ENCODE measurements at regions not wholly inside any gene's neighbourhood (a gene's known extent, or its start where the extent isn't known, plus 50 kb on each side); places are given as distances from the start of the nearest gene placed in this dataset.
"Not testable (repeated sequence)": the region's sequence is repeated elsewhere in the genome, so short reads cannot be mapped to it uniquely, and the experiment has no call there.

GRCh38 chr2:91574255-91574654, 2882.8 kb downstream of the RPIA start:
- DNase-seq, result not testable (repeated sequence)

- not testable (repeated sequence) for DNase-seq
Observed at GRCh38 chr2:91575701-91576100, 2884.2 kb downstream of the RPIA start.

GRCh38 chr2:91577406-91577805, 2885.9 kb downstream of the RPIA start:
- DNase-seq, result not testable (repeated sequence)

GRCh38 chr2:91578678-91579077, 2887.2 kb downstream of the RPIA start:
- DNase-seq, result not testable (repeated sequence)

- DNase-seq, result not testable (repeated sequence)
Observed at GRCh38 chr2:91579555-91579954, 2888.1 kb downstream of the RPIA start.

- not testable (repeated sequence) for DNase-seq
Observed at GRCh38 chr2:91580043-91580442, 2888.6 kb downstream of the RPIA start.

GRCh38 chr2:91587098-91587497, 2895.6 kb downstream of the RPIA start:
- DNase-seq, result not testable (repeated sequence)

- not testable (repeated sequence) for DNase-seq
Observed at GRCh38 chr2:91587908-91588535, 2896.5 kb downstream of the RPIA start.

GRCh38 chr2:91588782-91589223, 2897.3 kb downstream of the RPIA start:
- not testable (repeated sequence) for DNase-seq

- DNase-seq, result not testable (repeated sequence)
Observed at GRCh38 chr2:91589454-91590328, 2898.2 kb downstream of the RPIA start.

GRCh38 chr2:91590381-91590780, 2898.9 kb downstream of the RPIA start:
- not testable (repeated sequence) for DNase-seq

GRCh38 chr2:91591066-91591465, 2899.6 kb downstream of the RPIA start:
- not testable (repeated sequence) for DNase-seq

GRCh38 chr2:91597436-91597835, 2906.0 kb downstream of the RPIA start:
- not testable (repeated sequence) for DNase-seq

GRCh38 chr2:91598519-91598918, 2907.0 kb downstream of the RPIA start:
- not testable (repeated sequence) for DNase-seq

- not testable (repeated sequence) for DNase-seq
Observed at GRCh38 chr2:91599000-91599399, 2907.5 kb downstream of the RPIA start.

GRCh38 chr2:91602860-91603259, 2911.4 kb downstream of the RPIA start:
- not testable (repeated sequence) for DNase-seq

- not testable (repeated sequence) for DNase-seq
Observed at GRCh38 chr2:91603996-91604395, 2912.5 kb downstream of the RPIA start.

- not testable (repeated sequence) for DNase-seq
Observed at GRCh38 chr2:91604629-91605028, 2913.2 kb downstream of the RPIA start.

- DNase-seq, result not testable (repeated sequence)
Observed at GRCh38 chr2:91623739-91624138, 2932.3 kb downstream of the RPIA start.

GRCh38 chr2:91628471-91628870, 2937.0 kb downstream of the RPIA start:
- not testable (repeated sequence) for DNase-seq

GRCh38 chr2:91657193-91657592, 2965.7 kb downstream of the RPIA start:
- DNase-seq, result not testable (repeated sequence)

GRCh38 chr2:91658336-91658735, 2966.9 kb downstream of the RPIA start:
- DNase-seq, result not testable (repeated sequence)

- not testable (repeated sequence) for DNase-seq
Observed at GRCh38 chr2:91659189-91659916, 2967.9 kb downstream of the RPIA start.
